Ovary (tissue), 7 donors: ENCODE measurements at regions not wholly inside any gene's neighbourhood (a gene's known extent, or its start where the extent isn't known, plus 50 kb on each side); places are given as distances from the start of the nearest gene placed in this dataset.

Experiments used
- DNase-seq, 5 donors: peaks; one replicate each; pipeline ENCODE4 v3.0.0-alpha.2; 2019 to 2020
- H3K27ac ChIP-seq, 2 donors: fragments of 200-600 bp; one replicate each; pipeline versions ENCODE4 v1.5.1 to v1.8.0; 2019 to 2022
- H3K27me3 ChIP-seq: fragments of 200-600 bp; one replicate; pipeline ENCODE4 v1.8.0; 2022
- H3K36me3 ChIP-seq: fragments of 200-600 bp; sonication (generic); one replicate; pipeline ENCODE4 v1.5.1; 2019
- H3K4me1 ChIP-seq: one replicate; pipeline ENCODE4 v1.8.1; 2013; ENCODE audit warnings: mild to moderate bottlenecking, moderate library complexity; ENCODE audit not compliant: insufficient read depth
- H3K4me3 ChIP-seq: fragments of 200-600 bp; sonication (generic); one replicate; pipeline ENCODE4 v1.5.1; 2017
- H3K9me3 ChIP-seq, 2 donors: fragments of 200-600 bp in 1 of 2; sonication (generic) in 1 of 2; one replicate each; pipeline versions ENCODE4 v1.5.1 to v1.8.1; 2013 to 2019; ENCODE audit warnings: mild to moderate bottlenecking in 1 of 2, moderate library complexity in 1 of 2
- CTCF ChIP-seq, 3 donors: fragments of 450-650 bp in 2 of 3; fragments of 200-600 bp in 1 of 3; IDR thresholded peaks; one replicate each; pipeline versions ENCODE4 v1.5.1 to v1.8.0; 2016 to 2022; ENCODE audit warnings: antibody characterized with exemption in 3 of 3, mild to moderate bottlenecking in 1 of 3
- EP300 ChIP-seq: sonication (generic); formaldehyde crosslinking; IDR thresholded peaks from one replicate; pipeline ENCODE4 v1.6.1; 2017; ENCODE audit warnings: antibody characterized with exemption
- POLR2A ChIP-seq: fragments of 450-650 bp; IDR thresholded peaks from one replicate; pipeline ENCODE4 v1.6.1; 2017; ENCODE audit warnings: antibody characterized with exemption, mild to moderate bottlenecking, moderate library complexity
- WGBS, 3 donors: extraction: QIAGEN DNeasy Blood & Tissue Kit in 1 of 3; methylation state at CpG; one replicate each; pipeline versions ENCODE4 v1.1.5 to v1.1.7; 2013 to 2017; 5-methylcytosine and 5-hydroxymethylcytosine counted together
- intact Hi-C, 4 donors: fragments of 100-400 bp; cut with DNase I; formaldehyde crosslinking; loops; one replicate each; pipeline versions ENCODE4 v1.11.0 to v1.15.1; 2022 to 2023
- donor health status: DM: no; HTN: no; CAD: no; lungs with moderate emphysema.
- donor health status: DM: no; HTN: no; CAD: no.
- donor health status: Bipolar disorder and iron deficiency.
- donor health status: DM: no; HTN: no; CAD: no.
- donor health status: DM: yes; HTN: yes; CAD: no.

- no peak overlapping the region for H3K27ac ChIP-seq
- intact Hi-C loops: no loop called here
- TF ChIP-seq POLR2A: no peak
- no peak for TF ChIP-seq CTCF (IDR thresholded peaks at IDR 0.05)
- H3K9me3 ChIP-seq: no peaks in the 10 kb centered on the region
- 19 to 27% (median 25%) methylated on average over 9 of the region's 9 CpGs for WGBS, 3 donors
- DNase-seq: no peak
- no peaks in the 10 kb centered on the region for H3K4me1 ChIP-seq
- no peak overlapping the region for H3K4me3 ChIP-seq
- no peaks in the 10 kb centered on the region for H3K27me3 ChIP-seq
- no peaks in the 10 kb centered on the region for H3K36me3 ChIP-seq
Measured at GRCh38 chr5:154576429-154576806, 98.4 kb upstream of the HAND1 start.

- Histone ChIP-seq H3K36me3 (no peaks in the 10 kb centered on the region), H3K4me1 (no peaks in the 10 kb centered on the region), H3K27ac (no peak overlapping the region), H3K9me3 (no peaks in the 10 kb centered on the region), H3K4me3 (no peak overlapping the region), H3K27me3 (no peaks in the 10 kb centered on the region)
- TF ChIP-seq CTCF (IDR thresholded peaks at IDR 0.05) (no peak), EP300 (no peak), POLR2A (no peak)
- WGBS, 3 donors: 9 to 17% (median 17%) methylated on average over 11 of the region's 11 CpGs
- DNase-seq: no peak
- intact Hi-C loops: no loop called here
Measured at GRCh38 chr5:154575546-154576428, 97.8 kb upstream of the HAND1 start.

- Histone ChIP-seq H3K4me3 (no peak overlapping the region), H3K27ac (no peak overlapping the region), H3K9me3 (no peaks in the 10 kb centered on the region), H3K36me3 (no peaks in the 10 kb centered on the region), H3K4me1 (no peaks in the 10 kb centered on the region), H3K27me3 (no peaks in the 10 kb centered on the region)
- DNase-seq: no peak
- intact Hi-C loops: no loop called here
- no peak for TF ChIP-seq EP300
- TF ChIP-seq CTCF (IDR thresholded peaks at IDR 0.05): no peak
- TF ChIP-seq POLR2A: no peak
- WGBS, 3 donors: 82 to 88% (median 82%) methylated on average over 6 of the region's 6 CpGs
Measured at GRCh38 chr5:154573011-154573410, 95.0 kb upstream of the HAND1 start.

- Histone ChIP-seq H3K27me3 (no peaks in the 10 kb centered on the region), H3K4me3 (no peak overlapping the region), H3K36me3 (no peaks in the 10 kb centered on the region), H3K27ac (no peak overlapping the region), H3K9me3 (no peaks in the 10 kb centered on the region), H3K4me1 (no peaks in the 10 kb centered on the region)
- 70 to 72% (median 70%) methylated on average over 6 of the region's 6 CpGs for WGBS, 3 donors
- DNase-seq: no peak
- no peak for TF ChIP-seq POLR2A
- TF ChIP-seq CTCF (IDR thresholded peaks at IDR 0.05): no peak
- TF ChIP-seq EP300: no peak
- intact Hi-C loops: no loop called here
Measured at GRCh38 chr5:154571325-154572035, 93.5 kb upstream of the HAND1 start.
